Activated CD8-positive, alpha-beta T cell treated with anti-CD3 and anti-CD28 coated beads for 36 hours (primary cell): ENCODE measurements at regions not wholly inside any gene's neighbourhood (a gene's known extent, or its start where the extent isn't known, plus 50 kb on each side); places are given as distances from the start of the nearest gene placed in this dataset.

Experiments used
- ATAC-seq: fragments of 200-7000 bp; cut with Tn5 transposase; one replicate; pipeline ENCODE4 v1.10.0; 2021; ENCODE audit warnings: mild to moderate bottlenecking, moderate library complexity
- CTCF ChIA-PET: fragments of 350-600 bp; sonication (Branson Sonifier 250); formaldehyde crosslinking; loops from one replicate; lab custom pipeline; 2021; ENCODE audit warnings: antibody characterized with exemption; lab: Charles Lee
- POLR2A ChIA-PET: fragments of 350-600 bp; sonication (Branson Sonifier 250); formaldehyde crosslinking; loops from one replicate; lab custom pipeline; 2021; ENCODE audit warnings: antibody characterized with exemption; lab: Charles Lee
- DNase-seq: peaks from one replicate; pipeline ENCODE4 v3.0.0-alpha.2; 2020
- H3K27ac Mint-ChIP-seq: one replicate; pipeline ENCODE4 v1.8.0; 2021; ENCODE audit warnings: mild to moderate bottlenecking, mixed read lengths
- H3K27me3 Mint-ChIP-seq: one replicate; pipeline ENCODE4 v1.8.0; 2021; ENCODE audit warnings: mixed read lengths
- H3K36me3 Mint-ChIP-seq: one replicate; pipeline ENCODE4 v1.8.0; 2021; ENCODE audit warnings: low read depth, mixed read lengths
- H3K4me1 Mint-ChIP-seq: one replicate; pipeline ENCODE4 v1.8.0; 2021; ENCODE audit warnings: low read depth, mixed read lengths
- H3K4me3 Mint-ChIP-seq: one replicate; pipeline ENCODE4 v1.8.0; 2021; ENCODE audit warnings: mild to moderate bottlenecking, moderate library complexity, mixed read lengths
- H3K9me3 Mint-ChIP-seq: one replicate; pipeline ENCODE4 v1.8.0; 2021; ENCODE audit warnings: mixed read lengths
- intact Hi-C: fragments of 100-400 bp; cut with micrococcal nuclease; formaldehyde crosslinking; loops from one replicate; pipeline ENCODE4 v1.10.0; 2022
- TF ChIP-seq, protein P1 (sequence below): fragments of 200-600 bp; IDR thresholded peaks from one replicate; pipeline ENCODE4 v1.8.0; 2022; ENCODE audit warnings: antibody characterized with exemption, mild to moderate bottlenecking

DNA sequence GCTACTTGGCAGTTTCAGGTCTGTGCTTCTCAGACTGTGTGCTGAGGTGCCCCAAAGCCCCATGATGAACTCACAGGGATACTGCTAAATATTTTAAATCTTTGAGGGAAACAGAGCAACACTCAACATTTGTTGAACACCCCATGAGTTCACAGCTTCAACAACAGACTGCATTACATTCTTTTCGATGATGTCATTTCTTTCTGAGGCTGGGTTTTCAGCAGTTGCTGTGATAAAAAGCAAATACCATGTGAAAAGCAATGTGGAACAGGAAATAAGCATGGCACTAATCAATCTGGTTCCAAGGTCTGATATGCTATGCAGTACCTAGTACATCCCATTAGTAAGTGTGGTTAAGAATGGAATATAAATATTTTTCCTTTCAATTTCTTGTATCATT, 82.7 kb downstream of the RPL27A start:
- CTCF ChIA-PET: no interaction called here
- no peak overlapping the region for H3K27ac Mint-ChIP-seq
- no peak overlapping the region for H3K4me3 Mint-ChIP-seq
- ATAC-seq (no peak), DNase-seq (no peak)
- H3K9me3 Mint-ChIP-seq: no peaks in the 10 kb centered on the region
- no peaks in the 10 kb centered on the region for H3K27me3 Mint-ChIP-seq
- POLR2A ChIA-PET: no interaction called here
- intact Hi-C loops: no loop called here
- TF ChIP-seq, protein P1, sequence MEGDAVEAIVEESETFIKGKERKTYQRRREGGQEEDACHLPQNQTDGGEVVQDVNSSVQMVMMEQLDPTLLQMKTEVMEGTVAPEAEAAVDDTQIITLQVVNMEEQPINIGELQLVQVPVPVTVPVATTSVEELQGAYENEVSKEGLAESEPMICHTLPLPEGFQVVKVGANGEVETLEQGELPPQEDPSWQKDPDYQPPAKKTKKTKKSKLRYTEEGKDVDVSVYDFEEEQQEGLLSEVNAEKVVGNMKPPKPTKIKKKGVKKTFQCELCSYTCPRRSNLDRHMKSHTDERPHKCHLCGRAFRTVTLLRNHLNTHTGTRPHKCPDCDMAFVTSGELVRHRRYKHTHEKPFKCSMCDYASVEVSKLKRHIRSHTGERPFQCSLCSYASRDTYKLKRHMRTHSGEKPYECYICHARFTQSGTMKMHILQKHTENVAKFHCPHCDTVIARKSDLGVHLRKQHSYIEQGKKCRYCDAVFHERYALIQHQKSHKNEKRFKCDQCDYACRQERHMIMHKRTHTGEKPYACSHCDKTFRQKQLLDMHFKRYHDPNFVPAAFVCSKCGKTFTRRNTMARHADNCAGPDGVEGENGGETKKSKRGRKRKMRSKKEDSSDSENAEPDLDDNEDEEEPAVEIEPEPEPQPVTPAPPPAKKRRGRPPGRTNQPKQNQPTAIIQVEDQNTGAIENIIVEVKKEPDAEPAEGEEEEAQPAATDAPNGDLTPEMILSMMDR: no peak
- no peaks in the 10 kb centered on the region for H3K36me3 Mint-ChIP-seq
- H3K4me1 Mint-ChIP-seq: no peaks in the 10 kb centered on the region

- Mint-ChIP-seq H3K4me1 (no peaks in the 10 kb centered on the region), H3K27me3 (no peaks in the 10 kb centered on the region), H3K36me3 (no peaks in the 10 kb centered on the region), H3K9me3 (no peaks in the 10 kb centered on the region), H3K4me3 (no peak overlapping the region), H3K27ac (no peak overlapping the region)
- TF ChIP-seq, protein P1: no peak
- ATAC-seq (no peak), DNase-seq (no peak)
- intact Hi-C loops: no loop called here
- ChIA-PET CTCF (no interaction called here), POLR2A (no interaction called here)
Observed at GRCh38 chr11:8766043-8766987, 83.7 kb downstream of the RPL27A start.

DNA sequence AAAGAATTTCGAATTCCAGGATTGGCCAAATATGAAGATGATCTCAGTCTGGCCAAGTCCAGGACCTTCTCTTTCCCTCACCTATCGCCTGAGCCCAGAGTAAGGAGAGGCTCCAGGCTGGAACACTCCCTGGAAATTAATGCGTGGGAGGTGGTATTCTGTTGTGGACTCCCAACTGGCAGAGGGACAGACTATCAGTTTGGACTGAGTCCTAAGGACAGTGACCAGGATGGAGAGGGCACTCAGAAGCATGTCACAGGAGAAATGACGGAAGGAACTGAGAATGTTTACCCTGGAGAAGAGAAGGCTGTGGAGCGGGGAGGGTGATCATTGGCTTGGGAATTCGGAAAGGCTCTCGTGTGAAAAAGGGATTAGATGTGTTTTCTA, 84.4 kb downstream of the RPL27A start:
- no peak overlapping the region for H3K4me3 Mint-ChIP-seq
- H3K36me3 Mint-ChIP-seq: no peaks in the 10 kb centered on the region
- no peaks in the 10 kb centered on the region for H3K9me3 Mint-ChIP-seq

DNA sequence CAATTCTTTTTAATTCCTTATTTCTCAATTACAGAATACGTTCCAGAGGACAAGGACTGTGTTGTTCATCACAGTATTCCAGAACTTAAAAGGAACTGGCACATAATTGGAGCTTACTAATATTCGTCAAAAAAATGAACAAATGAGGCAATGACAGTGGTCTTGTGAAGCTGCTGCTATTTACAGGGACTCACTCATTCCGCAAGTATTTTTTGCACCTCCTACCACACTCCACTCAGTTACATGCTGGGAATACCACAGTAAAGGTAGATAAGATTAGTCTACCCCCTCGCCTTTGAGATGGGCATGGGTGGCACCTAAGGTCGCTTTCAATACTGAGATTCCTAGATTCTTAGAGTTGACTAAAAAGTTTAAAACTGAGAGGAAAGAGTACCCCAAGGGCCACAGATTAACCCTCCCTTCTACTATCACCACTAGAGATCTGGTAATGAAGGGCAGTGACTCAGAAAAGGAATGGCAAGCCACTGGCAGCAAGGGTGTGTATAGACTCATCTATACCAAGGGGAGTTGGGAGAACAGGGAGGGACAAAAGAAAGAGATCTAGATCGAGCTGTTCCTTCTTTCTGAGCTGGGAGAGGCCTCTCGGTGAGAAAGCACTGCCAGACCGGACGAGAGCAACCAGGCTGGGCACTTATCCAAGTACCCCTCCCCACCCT, 85.0 kb downstream of the RPL27A start:
- Mint-ChIP-seq H3K4me1 (no peaks in the 10 kb centered on the region), H3K27me3 (no peaks in the 10 kb centered on the region), H3K4me3 (no peak overlapping the region), H3K27ac (no peak overlapping the region), H3K9me3 (no peaks in the 10 kb centered on the region), H3K36me3 (no peaks in the 10 kb centered on the region)
- intact Hi-C loops: no loop called here
- POLR2A ChIA-PET: interaction anchor here (0.6 kb wide), 1 partner anchor 79 kb away, joined by 3 read pairs; no protein-coding TSS in a partner anchor
- TF ChIP-seq, protein P1: no peak
- CTCF ChIA-PET: interaction anchor here (0.9 kb wide), 1 partner anchor 13 kb away, joined by 3 read pairs; no protein-coding TSS in a partner anchor
- DNase-seq (no peak), ATAC-seq (no peak)

More for the DNA sequence above, 84.4 kb downstream of the RPL27A start:
- no peak for DNase-seq
- no peaks in the 10 kb centered on the region for H3K27me3 Mint-ChIP-seq
- TF ChIP-seq, protein P1: no peak
- ATAC-seq: no peak
- H3K27ac Mint-ChIP-seq: no peak overlapping the region
- POLR2A ChIA-PET: no interaction called here
- intact Hi-C loops: no loop called here
- H3K4me1 Mint-ChIP-seq: no peaks in the 10 kb centered on the region
- CTCF ChIA-PET: no interaction called here
